Left ventricle myocardium inferior (tissue), 1 donor: ENCODE measurements at regions not wholly inside any gene's neighbourhood (a gene's known extent, or its start where the extent isn't known, plus 50 kb on each side); places are given as distances from the start of the nearest gene placed in this dataset.

Experiments
- DNase-seq: peaks from one replicate; pipeline ENCODE4 v3.0.0-alpha.2; 2020
- H3K27ac ChIP-seq: fragments of 200-600 bp; replicated peaks from 2 replicates; pipeline ENCODE4 v1.8.0; 2021
- H3K27me3 ChIP-seq: fragments of 200-600 bp; 2 replicates; pipeline ENCODE4 v1.8.0; 2021; ENCODE audit warnings: low read depth
- H3K36me3 ChIP-seq: fragments of 200-600 bp; 2 replicates; pipeline ENCODE4 v1.8.0; 2021
- H3K4me1 ChIP-seq: fragments of 200-600 bp; 2 replicates; pipeline ENCODE4 v1.8.0; 2021
- H3K4me3 ChIP-seq: fragments of 200-600 bp; 2 replicates; pipeline ENCODE4 v1.8.0; 2021; ENCODE audit warnings: mild to moderate bottlenecking, moderate library complexity
- H3K9me3 ChIP-seq: fragments of 200-600 bp; replicated peaks from 2 replicates; pipeline ENCODE4 v1.8.0; 2021
- intact Hi-C: fragments of 100-400 bp; cut with micrococcal nuclease; formaldehyde crosslinking; loops from one replicate; pipeline ENCODE4 v1.11.0; 2022
- TF ChIP-seq, protein P1 (sequence below): fragments of 200-600 bp; IDR thresholded peaks from 2 replicates; pipeline ENCODE4 v1.8.0; 2021; ENCODE audit warnings: antibody characterized with exemption, mild to moderate bottlenecking, borderline replicate concordance
- donor health status: DM: no; HTN: yes; CAD: no; lungs with severe emphysema.

DNA sequence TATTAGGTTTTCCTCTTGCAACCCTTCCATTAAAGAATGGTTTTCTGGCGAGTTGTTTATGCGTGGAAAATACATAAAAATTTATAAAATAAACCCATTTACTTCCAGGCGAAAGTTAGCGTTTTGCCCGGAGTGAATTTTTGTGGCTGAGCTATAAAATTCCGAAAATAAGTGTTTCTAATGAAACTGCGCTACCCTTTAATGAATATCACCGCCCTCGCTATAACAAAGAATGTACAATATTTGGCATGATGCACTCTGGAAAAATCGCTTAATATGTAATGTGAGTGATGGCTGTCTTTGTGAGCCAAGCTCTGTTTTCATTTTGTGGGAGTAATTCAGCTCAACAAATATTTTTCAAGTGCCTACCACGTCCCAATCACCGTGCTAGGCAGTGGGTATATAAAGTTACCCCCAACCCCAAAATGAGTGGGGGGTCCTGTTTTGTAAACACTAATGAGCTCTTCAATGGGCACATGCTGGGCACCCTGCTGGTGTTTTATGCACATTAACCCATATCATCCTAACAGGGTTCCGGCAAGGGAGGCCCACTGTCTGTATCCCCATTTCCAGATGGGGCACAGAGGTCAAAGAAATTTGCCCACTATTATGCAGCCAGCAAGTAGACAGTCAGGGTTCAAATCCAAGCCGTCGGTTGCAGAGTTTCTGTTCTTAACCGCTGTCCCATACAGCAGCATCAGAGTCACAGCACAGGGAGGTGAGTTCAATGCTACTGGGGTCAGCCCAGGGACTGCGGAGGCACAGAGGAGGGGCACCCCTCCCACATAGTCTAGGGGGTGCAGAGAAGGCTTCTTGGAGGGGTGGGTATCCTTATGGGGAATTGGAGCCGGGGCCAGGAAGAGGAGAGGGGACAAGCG is 65.7 kb upstream of the STX18 start:
- peaks cover 2% of the 10 kb centered on the region for H3K9me3 ChIP-seq
- TF ChIP-seq, protein P1, sequence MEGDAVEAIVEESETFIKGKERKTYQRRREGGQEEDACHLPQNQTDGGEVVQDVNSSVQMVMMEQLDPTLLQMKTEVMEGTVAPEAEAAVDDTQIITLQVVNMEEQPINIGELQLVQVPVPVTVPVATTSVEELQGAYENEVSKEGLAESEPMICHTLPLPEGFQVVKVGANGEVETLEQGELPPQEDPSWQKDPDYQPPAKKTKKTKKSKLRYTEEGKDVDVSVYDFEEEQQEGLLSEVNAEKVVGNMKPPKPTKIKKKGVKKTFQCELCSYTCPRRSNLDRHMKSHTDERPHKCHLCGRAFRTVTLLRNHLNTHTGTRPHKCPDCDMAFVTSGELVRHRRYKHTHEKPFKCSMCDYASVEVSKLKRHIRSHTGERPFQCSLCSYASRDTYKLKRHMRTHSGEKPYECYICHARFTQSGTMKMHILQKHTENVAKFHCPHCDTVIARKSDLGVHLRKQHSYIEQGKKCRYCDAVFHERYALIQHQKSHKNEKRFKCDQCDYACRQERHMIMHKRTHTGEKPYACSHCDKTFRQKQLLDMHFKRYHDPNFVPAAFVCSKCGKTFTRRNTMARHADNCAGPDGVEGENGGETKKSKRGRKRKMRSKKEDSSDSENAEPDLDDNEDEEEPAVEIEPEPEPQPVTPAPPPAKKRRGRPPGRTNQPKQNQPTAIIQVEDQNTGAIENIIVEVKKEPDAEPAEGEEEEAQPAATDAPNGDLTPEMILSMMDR: no peak
- intact Hi-C loops: no loop called here

GRCh38 chr4:4606321-4606720 is 64.5 kb upstream of the STX18 start:
- Histone ChIP-seq H3K9me3 (peaks cover 5% of the 10 kb centered on the region), H3K36me3 (no peaks in the 10 kb centered on the region), H3K27ac (no peak overlapping the region), H3K4me1 (no peaks in the 10 kb centered on the region), H3K4me3 (no peak overlapping the region), H3K27me3 (no peaks in the 10 kb centered on the region)
- no peak for DNase-seq
- intact Hi-C loops: no loop called here
- TF ChIP-seq, protein P1: no peak

More for the DNA sequence above, 65.7 kb upstream of the STX18 start:
- H3K27ac ChIP-seq: no peak overlapping the region
- H3K4me1 ChIP-seq: no peaks in the 10 kb centered on the region
- DNase-seq: no peak
- H3K36me3 ChIP-seq: no peaks in the 10 kb centered on the region
- no peak overlapping the region for H3K4me3 ChIP-seq
- H3K27me3 ChIP-seq: no peaks in the 10 kb centered on the region

DNA sequence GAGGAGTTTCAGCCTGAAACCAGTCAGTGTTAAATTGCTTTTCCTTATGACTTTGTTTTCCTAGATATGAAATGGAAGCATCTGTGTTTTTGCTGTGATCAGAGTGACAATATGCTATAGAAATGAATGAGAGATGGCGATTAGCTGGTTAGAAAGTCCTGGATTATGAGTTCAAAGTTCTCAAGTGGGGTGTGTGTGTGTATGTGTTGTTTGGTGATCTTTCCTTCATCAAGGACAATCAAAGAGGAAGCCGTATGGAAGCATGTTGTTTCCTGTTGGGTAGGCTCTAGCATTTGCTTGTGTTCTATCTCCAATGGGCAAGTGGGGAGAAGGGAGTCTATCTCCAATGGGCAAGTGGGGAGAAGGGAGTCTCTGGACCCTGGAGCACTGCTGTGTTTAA is 64.0 kb upstream of the STX18 start:
- H3K9me3 ChIP-seq: peaks cover 5% of the 10 kb centered on the region
- H3K4me1 ChIP-seq: no peaks in the 10 kb centered on the region
- intact Hi-C loops: no loop called here
- H3K36me3 ChIP-seq: no peaks in the 10 kb centered on the region
- no peaks in the 10 kb centered on the region for H3K27me3 ChIP-seq
- TF ChIP-seq, protein P1: no peak
- DNase-seq: no peak
- H3K27ac ChIP-seq: no peak overlapping the region
- no peak overlapping the region for H3K4me3 ChIP-seq

DNA sequence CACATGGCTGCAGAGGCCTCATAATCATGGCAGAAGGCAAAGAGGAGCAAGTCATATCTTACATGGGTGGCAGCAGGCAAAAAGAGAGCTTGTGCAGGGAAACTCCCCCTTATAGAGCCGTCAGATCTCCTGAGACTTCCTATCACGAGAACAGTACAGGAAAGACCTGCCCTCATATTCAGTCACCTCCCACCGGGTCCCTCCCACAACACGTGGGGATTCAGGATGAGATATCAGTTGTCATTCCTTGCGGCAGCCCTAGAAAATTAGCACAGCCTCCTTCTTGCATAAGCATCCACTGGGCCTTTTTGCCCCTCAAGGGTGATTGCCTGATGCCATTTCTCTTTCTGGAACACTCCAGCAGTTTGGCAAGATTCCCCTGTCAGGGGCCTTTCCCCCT is 61.7 kb upstream of the STX18 start:
- no peak overlapping the region for H3K27ac ChIP-seq
- TF ChIP-seq, protein P1: no peak
- no peaks in the 10 kb centered on the region for H3K4me1 ChIP-seq
- no peak overlapping the region for H3K4me3 ChIP-seq
- peaks cover 5% of the 10 kb centered on the region for H3K9me3 ChIP-seq
- H3K27me3 ChIP-seq: no peaks in the 10 kb centered on the region
- no peak for DNase-seq
- intact Hi-C loops: no loop called here
- no peaks in the 10 kb centered on the region for H3K36me3 ChIP-seq

DNA sequence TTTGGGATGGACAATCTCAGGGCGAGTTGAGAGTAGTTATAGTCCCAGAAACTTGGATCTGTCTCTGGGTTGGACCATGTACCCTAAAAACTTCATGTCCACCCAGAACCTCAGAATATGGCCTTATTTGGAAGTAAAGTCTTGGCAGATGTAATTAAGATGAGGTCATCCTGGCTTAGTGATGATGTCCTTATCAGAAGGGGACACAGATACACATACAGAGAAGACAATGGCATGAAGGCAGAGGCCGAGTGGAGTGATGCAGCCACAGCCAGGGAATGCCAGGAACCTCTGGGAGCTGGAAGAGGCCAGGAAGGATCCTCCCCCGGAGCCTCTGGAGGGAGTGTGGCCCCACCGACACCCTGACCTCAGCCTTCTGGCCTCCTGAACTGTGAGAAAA is 61.2 kb upstream of the STX18 start:
- H3K4me3 ChIP-seq: no peak overlapping the region
- no peaks in the 10 kb centered on the region for H3K27me3 ChIP-seq
- H3K9me3 ChIP-seq: peaks cover 5% of the 10 kb centered on the region
- TF ChIP-seq, protein P1: no peak
- no peak overlapping the region for H3K27ac ChIP-seq
- DNase-seq: no peak
- H3K36me3 ChIP-seq: no peaks in the 10 kb centered on the region
- intact Hi-C loops: no loop called here
- H3K4me1 ChIP-seq: no peaks in the 10 kb centered on the region
